Liver (tissue), 8 donors: ENCODE measurements at regions not wholly inside any gene's neighbourhood (a gene's known extent, or its start where the extent isn't known, plus 50 kb on each side); places are given as distances from the start of the nearest gene placed in this dataset.

Experiments
- DNase-seq: peaks from one replicate; pipeline ENCODE4 v3.0.0-alpha.2; 2017; ENCODE audit warnings: low spot score
- H3K27ac ChIP-seq, 2 donors: one replicate each; pipeline ENCODE4 v1.7.0; 2013; ENCODE audit warnings: inconsistent platforms in 2 of 2, low read length in 2 of 2, control low read depth in 1 of 2, low read depth in 1 of 2, mild to moderate bottlenecking in 1 of 2
- H3K27me3 ChIP-seq, 4 donors: one replicate each; pipeline versions ENCODE4 v1.6.1 to v1.7.0; 2013; ENCODE audit warnings: low read length in 3 of 4, inconsistent platforms in 1 of 4, mild to moderate bottlenecking in 1 of 4, moderate library complexity in 1 of 4; ENCODE audit not compliant: control insufficient read depth in 4 of 4, insufficient read depth in 4 of 4
- H3K36me3 ChIP-seq, 4 donors: one replicate each; pipeline versions ENCODE4 v1.6.1 to v1.7.0; 2013; ENCODE audit warnings: low read length in 3 of 4, mild to moderate bottlenecking in 3 of 4, low read depth in 1 of 4, moderate library complexity in 1 of 4; ENCODE audit not compliant: control insufficient read depth in 4 of 4, insufficient read depth in 3 of 4
- H3K4me1 ChIP-seq, 4 donors: one replicate each; pipeline versions ENCODE4 v1.6.1 to v1.7.0; 2013; ENCODE audit warnings: low read length in 3 of 4, mild to moderate bottlenecking in 3 of 4, moderate library complexity in 1 of 4; ENCODE audit not compliant: control insufficient read depth in 4 of 4, insufficient read depth in 4 of 4
- H3K4me3 ChIP-seq, 3 donors: one replicate each; pipeline versions ENCODE4 v1.6.1 to v1.7.0; 2013; ENCODE audit warnings: low read length in 3 of 3, control low read depth in 1 of 3, low read depth in 1 of 3, mild to moderate bottlenecking in 1 of 3
- H3K9ac ChIP-seq, 2 donors: one replicate each; pipeline ENCODE4 v1.7.0; 2013; ENCODE audit warnings: low read length in 2 of 2, mild to moderate bottlenecking in 2 of 2, moderate library complexity in 2 of 2, control low read depth in 1 of 2, low read depth in 1 of 2
- H3K9me3 ChIP-seq, 4 donors: one replicate each; pipeline versions ENCODE4 v1.6.1 to v1.7.0; 2013; ENCODE audit warnings: low read length in 3 of 4; ENCODE audit not compliant: control insufficient read depth in 4 of 4
- ATF3 ChIP-seq: IDR thresholded peaks from 2 replicates; pipeline ENCODE4 v1.6.1; 2016; ENCODE audit warnings: antibody characterized with exemption
- CTCF ChIP-seq: fragments of 150-350 bp; IDR thresholded peaks from 2 replicates; pipeline ENCODE4 v1.5.1; 2017; ENCODE audit warnings: improper control_type of control experiment, low read depth, low read length; ENCODE audit not compliant: missing input control
- EGR1 ChIP-seq, 2 donors: IDR thresholded peaks; 2 replicates each; pipeline ENCODE4 v1.6.1; 2016 to 2018; ENCODE audit warnings: antibody characterized with exemption in 2 of 2, low read depth in 2 of 2
- FOXA1 ChIP-seq: IDR thresholded peaks from 2 replicates; pipeline ENCODE4 v1.6.1; 2016; ENCODE audit warnings: antibody characterized with exemption
- FOXA2 ChIP-seq: IDR thresholded peaks from 2 replicates; pipeline ENCODE4 v1.6.1; 2016; ENCODE audit warnings: antibody characterized with exemption
- GABPA ChIP-seq, 2 donors: IDR thresholded peaks in 1 of 2; conservative IDR thresholded peaks in 1 of 2; 2 replicates each; pipeline ENCODE4 v1.6.1; 2016; ENCODE audit warnings: antibody characterized with exemption in 2 of 2, mild to moderate bottlenecking in 1 of 2, moderate library complexity in 1 of 2
- HNF4A ChIP-seq, 2 donors: conservative IDR thresholded peaks; 2 replicates each; pipeline ENCODE4 v1.6.1; 2016; ENCODE audit warnings: antibody characterized with exemption in 2 of 2, mild to moderate bottlenecking in 2 of 2
- HNF4G ChIP-seq: IDR thresholded peaks from 2 replicates; pipeline ENCODE4 v1.6.1; 2016; ENCODE audit warnings: antibody characterized with exemption
- JUND ChIP-seq, 2 donors: IDR thresholded peaks; 2 replicates each; pipeline ENCODE4 v1.6.1; 2016; ENCODE audit warnings: antibody characterized with exemption in 2 of 2
- MAX ChIP-seq: IDR thresholded peaks from 2 replicates; pipeline ENCODE4 v1.6.1; 2016; ENCODE audit warnings: antibody characterized with exemption
- NR2F2 ChIP-seq: IDR thresholded peaks from 2 replicates; pipeline ENCODE4 v1.6.1; 2016; ENCODE audit warnings: antibody characterized with exemption
- RAD21 ChIP-seq, 2 donors: IDR thresholded peaks; 2 replicates each; pipeline ENCODE4 v1.6.1; 2016; ENCODE audit warnings: antibody characterized with exemption in 2 of 2, mild to moderate bottlenecking in 2 of 2
- REST ChIP-seq: IDR thresholded peaks from 2 replicates; pipeline ENCODE4 v1.6.1; 2016; ENCODE audit warnings: antibody characterized with exemption, mild to moderate bottlenecking
- RXRA ChIP-seq, 2 donors: IDR thresholded peaks; 2 replicates each; pipeline ENCODE4 v1.6.1; 2017 to 2018; ENCODE audit warnings: antibody characterized with exemption in 2 of 2, mild to moderate bottlenecking in 1 of 2
- SP1 ChIP-seq: IDR thresholded peaks from 2 replicates; pipeline ENCODE4 v1.6.1; 2018; ENCODE audit warnings: antibody characterized with exemption, mild to moderate bottlenecking
- YY1 ChIP-seq: IDR thresholded peaks from 2 replicates; pipeline ENCODE4 v1.6.1; 2016; ENCODE audit warnings: antibody characterized with exemption, mild to moderate bottlenecking
- ZBTB33 ChIP-seq: IDR thresholded peaks from 2 replicates; pipeline ENCODE4 v1.6.1; 2016; ENCODE audit warnings: antibody characterized with exemption
- WGBS: extraction: QIAGEN DNeasy Blood & Tissue Kit; methylation state at CpG from one replicate; pipeline ENCODE4 v1.1.7; 2013; 5-methylcytosine and 5-hydroxymethylcytosine counted together
- donor health status: healthy.
- donor health status: healthy.
- donor health status: healthy.
- donor health status: healthy.
- donor health status: healthy.

- no peak overlapping the region for H3K9ac ChIP-seq
- no peak for DNase-seq
- no peaks in the 10 kb centered on the region for H3K9me3 ChIP-seq
- TF ChIP-seq ZBTB33 (no peak), RXRA (IDR thresholded peaks at IDR 0.05) (no peak), REST (no peak), NR2F2 (no peak), FOXA2 (no peak), JUND (IDR thresholded peaks at IDR 0.05) (no peak), EGR1 (IDR thresholded peaks at IDR 0.05; ENCODE audit: low read depth in 2 of 2) (no peak), HNF4G (no peak), FOXA1 (no peak), CTCF (no peak), HNF4A (conservative IDR thresholded peaks at IDR 0.05) (no peak), GABPA (IDR thresholded peaks at IDR 0.05 in 1 of 2, conservative IDR thresholded peaks at IDR 0.05 in 1 of 2) (no peak), MAX (no peak), RAD21 (IDR thresholded peaks at IDR 0.05) (no peak), YY1 (no peak)
- no peaks in the 10 kb centered on the region for H3K4me1 ChIP-seq
- 97% methylated on average over 1 of the region's 1 CpG for WGBS
- no peak overlapping the region for H3K4me3 ChIP-seq
- no peaks in the 10 kb centered on the region for H3K36me3 ChIP-seq
- H3K27me3 ChIP-seq = no peaks in the 10 kb centered on the region
- H3K27ac ChIP-seq = no peak overlapping the region
Measured at GRCh38 chr13:37986811-37987210, 117.2 kb upstream of the TRPC4 start.

- no peak for DNase-seq
- Histone ChIP-seq H3K4me1 (no peaks in the 10 kb centered on the region), H3K4me3 (no peak overlapping the region), H3K36me3 (no peaks in the 10 kb centered on the region), H3K9ac (no peak overlapping the region), H3K27me3 (no peaks in the 10 kb centered on the region), H3K27ac (no peak overlapping the region), H3K9me3 (no peaks in the 10 kb centered on the region)
- no peak for TF ChIP-seq NR2F2
- no peak for TF ChIP-seq YY1
- no peak for TF ChIP-seq MAX
- TF ChIP-seq EGR1 (IDR thresholded peaks at IDR 0.05; ENCODE audit: low read depth in 2 of 2) = no peak
- TF ChIP-seq GABPA (IDR thresholded peaks at IDR 0.05 in 1 of 2, conservative IDR thresholded peaks at IDR 0.05 in 1 of 2) = no peak
- TF ChIP-seq FOXA2 = no peak
- no peak for TF ChIP-seq HNF4A (conservative IDR thresholded peaks at IDR 0.05)
- TF ChIP-seq SP1 = no peak
- TF ChIP-seq RXRA (IDR thresholded peaks at IDR 0.05) = no peak
- no peak for TF ChIP-seq ATF3
- WGBS = 87% methylated on average over 5 of the region's 5 CpGs
Measured at GRCh38 chr13:37985281-37985680, 115.7 kb upstream of the TRPC4 start.
